Activated CD4-positive, alpha-beta T cell treated with anti-CD3 and anti-CD28 coated beads, Interleukin-2, amount 50 U/mL, for 48 hours (primary cell): ENCODE measurements at regions not wholly inside any gene's neighbourhood (a gene's known extent, or its start where the extent isn't known, plus 50 kb on each side); places are given as distances from the start of the nearest gene placed in this dataset.

Source experiments
- DNase-seq, 2 experiments: peaks; one replicate each; pipeline ENCODE4 v3.0.0-alpha.2; 2020

DNA sequence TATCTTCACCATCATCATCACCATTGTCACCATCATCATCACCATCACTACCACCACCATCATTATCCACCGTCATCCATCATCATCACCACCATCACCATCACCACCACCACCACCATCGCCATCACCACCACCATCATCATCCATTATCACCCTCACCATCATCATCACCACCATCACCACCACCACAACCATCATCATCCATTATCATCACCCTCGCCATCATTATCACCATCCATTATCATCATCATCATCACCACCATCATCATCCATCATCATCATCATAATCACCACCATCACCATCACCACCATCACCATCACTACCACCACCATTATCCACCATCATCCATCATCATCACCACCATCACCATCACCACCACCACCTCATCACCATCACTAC, 95.6 kb downstream of the C16orf95 start:
- DNase-seq: no peak

DNA sequence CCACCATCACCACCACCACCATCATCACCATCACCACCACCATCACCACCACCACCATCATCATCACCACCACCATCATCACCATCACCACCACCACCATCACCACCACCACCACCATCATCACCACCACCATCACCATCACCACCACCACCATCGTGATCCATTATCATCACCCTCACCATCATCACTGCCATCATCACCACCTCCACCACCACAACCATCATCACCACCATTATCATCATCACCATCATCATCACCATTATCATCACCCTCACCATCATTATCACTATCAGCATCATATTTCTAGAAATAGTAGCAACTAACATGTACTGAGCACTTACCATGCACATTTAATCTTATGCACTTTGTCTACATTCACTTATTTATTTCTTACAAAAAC, 94.9 kb downstream of the C16orf95 start:
- no peak for DNase-seq

DNA sequence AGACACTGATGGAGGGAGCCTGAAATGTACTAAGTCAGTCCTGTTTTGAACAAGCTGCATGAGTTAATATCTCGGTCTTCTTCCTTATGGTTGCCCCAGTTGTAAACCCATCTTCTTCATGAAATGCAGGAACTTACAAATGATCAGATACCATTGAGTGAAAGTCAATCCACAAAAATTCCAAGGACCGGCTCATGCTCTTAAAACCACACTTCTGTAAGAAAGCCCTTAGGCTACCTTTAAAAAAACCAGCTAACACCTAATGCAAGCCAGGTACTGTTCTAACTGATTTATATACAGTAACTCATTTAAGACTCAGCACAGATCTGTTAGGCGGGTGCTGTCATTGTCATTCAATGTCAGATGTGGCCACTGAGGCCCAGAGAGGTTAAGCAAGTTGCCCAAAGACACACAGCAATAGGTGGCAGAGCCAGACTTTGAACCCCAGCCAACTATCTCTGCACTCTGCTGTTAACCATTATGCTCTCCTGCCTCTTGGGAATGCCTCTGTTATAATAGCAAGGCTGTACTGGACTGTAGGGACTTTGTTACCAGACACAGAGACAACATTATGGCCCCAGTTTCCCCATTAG, 93.4 kb downstream of the C16orf95 start:
- no peak for DNase-seq

DNA sequence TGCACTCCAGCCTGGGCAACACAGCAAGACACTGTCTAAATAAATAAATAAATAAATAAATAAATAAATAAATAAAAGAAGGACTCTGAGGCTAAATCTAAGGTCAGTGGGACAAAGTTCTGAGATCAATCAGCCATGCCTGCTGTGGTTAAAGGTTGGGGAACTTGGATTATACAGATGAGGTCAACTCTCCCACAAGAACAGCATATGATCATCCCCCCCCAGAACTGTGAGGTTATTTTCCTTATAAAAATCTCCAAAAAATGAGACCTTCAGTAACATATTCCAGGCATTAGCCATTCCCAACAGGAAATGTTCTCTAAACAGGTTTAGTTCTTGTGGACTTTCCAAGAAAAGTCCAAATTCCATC, 90.3 kb downstream of the C16orf95 start:
- DNase-seq: no peak

DNA sequence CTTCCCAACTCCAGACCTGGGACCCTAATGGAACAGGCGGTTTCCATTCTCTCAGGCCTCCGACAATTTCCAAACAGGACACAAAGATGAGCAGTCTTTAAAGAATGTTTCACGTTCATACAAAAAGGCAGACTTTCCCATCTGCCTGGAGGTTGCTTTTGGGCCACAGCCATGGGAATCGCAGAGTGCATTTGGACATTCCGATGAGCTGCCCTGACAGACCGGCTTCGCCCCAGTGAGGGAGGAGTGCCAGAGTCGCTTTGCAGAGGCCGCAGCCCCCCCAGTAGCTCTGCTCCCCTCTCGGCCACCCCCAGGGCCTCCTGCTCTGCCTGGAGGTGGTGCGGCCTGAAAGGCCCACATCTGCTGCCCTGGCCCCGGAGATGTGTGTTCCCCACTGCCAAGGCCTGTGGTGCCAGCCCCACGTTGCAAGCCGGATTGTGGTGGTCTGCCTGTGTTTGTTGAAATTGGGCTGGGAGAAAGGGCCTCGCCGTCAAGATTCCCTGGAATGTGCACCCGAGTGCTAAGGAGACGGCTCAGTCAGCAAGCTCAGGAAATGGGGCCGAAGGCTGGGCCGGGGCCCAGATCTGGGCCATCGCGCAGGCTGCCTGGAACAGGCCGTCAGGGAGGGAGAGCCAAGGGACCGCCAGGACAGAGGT, 89.8 kb downstream of the C16orf95 start:
- no peak for DNase-seq

DNA sequence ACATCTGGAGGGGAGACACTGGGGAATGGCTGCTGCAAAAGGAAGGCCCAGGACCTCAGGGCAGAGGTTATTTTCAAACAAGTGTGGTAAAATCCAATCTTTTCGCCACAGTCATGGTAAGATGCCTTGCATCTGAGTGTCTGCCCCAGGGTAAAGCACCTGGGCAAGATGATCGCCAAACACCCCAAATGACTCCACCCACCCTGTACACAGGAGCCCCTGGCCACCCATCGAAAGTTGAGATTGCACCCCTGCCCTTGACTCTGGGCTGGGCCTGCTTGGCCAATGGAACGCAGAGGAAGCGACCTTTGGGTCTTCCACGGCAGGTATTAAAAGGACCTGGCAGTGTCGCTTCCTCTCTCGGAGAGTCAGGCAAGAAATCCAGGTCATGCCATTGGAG, 88.8 kb downstream of the C16orf95 start:
- DNase-seq: no peak

DNA sequence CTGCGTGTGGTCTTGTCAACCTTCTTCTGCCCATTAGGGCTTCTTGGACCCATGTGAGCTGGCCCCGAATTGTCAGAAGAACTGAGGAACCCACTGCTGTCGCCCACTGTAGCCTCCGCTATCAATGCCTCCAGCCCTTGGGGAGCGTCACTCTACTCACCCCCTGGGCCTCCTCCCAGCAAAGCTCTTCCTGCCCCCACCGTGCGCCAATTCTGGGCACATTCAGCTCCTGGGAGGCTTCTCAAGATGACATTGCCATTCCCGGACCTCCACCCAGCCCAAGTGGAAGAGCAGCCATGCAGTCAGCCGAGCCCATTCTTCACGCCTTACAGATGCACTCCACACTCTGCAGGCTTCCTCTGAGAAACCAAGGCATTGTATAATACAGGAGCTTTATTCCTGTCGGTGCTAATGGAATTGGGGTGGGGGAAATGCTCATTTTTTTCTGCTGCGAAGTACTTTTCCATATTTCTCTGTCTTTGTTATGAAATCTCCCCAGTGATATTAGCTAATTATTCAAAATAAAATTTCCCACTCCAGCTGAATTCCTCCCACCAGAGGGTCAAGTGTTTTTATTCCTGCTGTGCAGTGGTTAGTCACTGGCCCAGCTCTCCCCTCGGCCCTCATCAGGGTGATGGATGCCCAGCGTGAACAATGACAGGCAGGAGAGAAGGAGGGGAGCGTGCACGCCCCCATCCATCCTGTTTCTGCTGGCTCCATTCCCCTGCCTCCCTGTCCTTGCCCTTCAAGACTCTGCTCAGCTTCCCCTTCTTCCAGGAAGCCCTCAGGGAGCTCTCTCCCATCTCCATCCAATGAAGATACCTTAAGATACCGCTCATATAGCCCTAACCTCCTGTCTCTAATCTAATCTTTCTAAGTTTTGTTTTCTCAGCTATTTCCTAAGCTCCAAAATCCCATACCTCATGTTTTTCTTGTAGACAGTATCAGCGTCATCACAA, 87.7 kb downstream of the C16orf95 start:
- DNase-seq: no peak

DNA sequence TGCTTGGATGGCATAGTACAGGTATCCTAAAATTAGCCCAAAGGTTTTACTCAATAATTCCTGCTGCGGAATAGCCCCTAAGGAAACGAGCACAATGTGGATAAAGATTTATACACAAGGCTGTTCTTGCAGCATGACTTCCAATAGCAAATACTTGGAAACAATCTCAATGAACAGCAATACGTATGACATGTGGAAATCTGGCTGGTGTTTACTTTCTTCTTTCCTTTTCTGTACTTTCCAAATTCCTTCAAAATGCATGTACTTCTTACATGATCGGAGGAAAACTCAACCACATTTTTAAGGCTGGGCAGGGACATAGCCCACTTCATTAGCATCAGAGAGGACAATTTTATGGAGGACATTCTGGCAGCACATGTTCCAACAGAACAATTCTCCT, 86.6 kb downstream of the C16orf95 start:
- DNase-seq: no peak

DNA sequence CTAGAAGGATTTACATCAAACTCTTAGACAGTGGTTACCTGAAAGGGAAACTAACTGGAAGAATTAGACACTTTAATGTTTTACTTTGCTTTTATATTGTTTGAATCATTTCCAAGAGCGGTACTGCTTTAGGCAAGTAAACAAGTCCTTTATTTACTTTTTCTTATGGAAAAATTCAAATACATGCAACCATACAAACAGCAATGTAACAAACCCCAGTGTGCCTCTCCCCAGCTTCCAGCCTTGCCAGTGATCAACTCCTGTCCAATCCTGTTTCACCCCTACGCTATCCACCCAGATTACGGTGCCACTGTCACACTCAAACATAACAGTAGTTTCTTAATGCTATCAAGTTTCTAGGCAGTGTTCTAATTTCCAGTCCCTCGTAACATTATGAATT, 85.9 kb downstream of the C16orf95 start:
- DNase-seq: no peak

DNA sequence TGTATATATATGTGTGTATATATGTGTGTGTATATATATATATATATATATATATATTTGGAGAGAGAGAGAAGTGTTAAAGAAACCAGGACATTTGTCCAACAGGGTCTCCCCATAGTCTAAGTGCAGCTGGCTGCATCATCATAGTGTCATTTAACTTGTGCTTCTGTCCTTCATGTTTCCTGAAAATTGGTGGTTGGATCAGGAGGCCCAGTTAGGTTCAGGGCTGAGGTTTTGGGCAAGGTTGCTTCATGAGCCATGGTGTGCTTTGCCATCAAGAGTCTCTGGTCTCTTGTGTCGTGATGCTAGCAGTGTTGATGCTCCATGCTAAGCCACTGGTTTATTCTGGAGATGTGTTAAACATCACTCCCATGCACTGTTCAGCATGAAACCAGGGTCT, 85.3 kb downstream of the C16orf95 start:
- DNase-seq: no peak

DNA sequence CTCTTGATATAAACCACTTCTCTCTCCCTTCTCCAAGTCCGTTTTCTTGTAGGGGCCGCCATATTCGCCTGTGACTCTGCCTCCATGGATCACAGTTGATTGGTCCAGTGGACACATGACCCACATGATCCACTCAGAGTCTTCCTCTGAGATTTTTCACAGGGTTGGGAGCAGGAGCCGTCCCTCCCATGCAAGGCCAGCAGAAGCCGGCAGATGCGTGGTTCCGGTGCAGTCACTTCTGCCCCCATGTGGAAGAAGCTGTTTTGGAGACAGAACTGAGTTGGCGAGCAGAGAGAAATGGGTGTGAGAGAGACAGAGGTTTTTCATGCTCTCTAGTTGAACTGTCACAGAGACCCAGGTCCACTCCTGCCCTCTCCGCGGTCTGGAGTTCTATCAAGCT, 83.3 kb downstream of the C16orf95 start:
- no peak for DNase-seq

DNA sequence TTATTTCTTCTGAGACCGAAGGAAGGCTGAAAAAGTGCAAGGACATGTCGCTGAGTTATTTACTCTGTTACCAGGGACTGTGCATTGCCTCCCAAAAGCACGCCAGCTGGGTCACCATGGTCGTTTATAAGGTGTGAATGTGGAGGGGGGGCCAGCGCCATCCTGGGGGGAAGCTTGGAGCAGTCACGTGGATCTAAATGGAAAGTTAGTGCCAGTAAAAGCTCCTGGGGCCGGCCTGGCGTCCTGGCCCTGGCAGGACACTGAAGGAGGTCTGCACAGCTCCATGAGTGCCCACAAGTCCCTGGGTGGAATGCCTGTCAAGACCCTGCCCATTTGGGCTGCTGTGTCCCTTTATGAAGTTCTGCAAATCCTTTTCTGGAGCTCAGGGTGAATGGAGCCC, 82.6 kb downstream of the C16orf95 start:
- no peak for DNase-seq

DNA sequence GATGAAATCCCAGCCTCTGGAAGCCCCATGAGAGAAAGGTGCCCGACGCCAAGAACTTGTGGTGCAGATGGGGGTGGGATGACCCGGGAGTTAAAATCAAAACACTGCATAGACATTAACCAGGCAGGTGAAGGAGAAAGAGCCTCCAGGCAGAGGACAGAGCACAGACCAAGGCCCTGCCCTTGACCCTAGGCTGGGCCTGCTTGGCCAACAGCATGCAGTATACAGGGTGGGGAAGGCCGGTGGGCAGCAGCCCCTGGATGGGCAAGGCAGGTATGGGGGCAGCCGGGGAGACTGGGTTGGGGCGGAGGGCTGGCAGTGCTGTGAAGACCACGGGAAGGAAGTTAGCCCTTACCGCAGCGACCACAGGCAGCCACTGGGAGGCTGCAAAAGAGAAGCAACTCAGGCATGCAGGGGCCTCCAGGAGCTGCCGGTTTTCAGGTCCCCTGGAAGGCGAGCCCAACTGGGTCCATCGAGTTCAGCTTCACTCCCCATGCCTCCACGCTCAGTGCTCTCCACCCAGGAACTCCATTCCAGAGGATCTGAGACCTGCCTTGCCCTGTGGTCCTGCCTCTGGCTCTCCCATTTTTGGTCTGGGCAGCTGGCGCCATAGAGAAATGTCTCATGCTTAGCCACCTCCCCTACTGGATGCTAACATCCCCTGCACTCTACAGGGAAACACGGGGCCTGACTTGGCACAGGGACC, 81.2 kb downstream of the C16orf95 start:
- DNase-seq: no peak

DNA sequence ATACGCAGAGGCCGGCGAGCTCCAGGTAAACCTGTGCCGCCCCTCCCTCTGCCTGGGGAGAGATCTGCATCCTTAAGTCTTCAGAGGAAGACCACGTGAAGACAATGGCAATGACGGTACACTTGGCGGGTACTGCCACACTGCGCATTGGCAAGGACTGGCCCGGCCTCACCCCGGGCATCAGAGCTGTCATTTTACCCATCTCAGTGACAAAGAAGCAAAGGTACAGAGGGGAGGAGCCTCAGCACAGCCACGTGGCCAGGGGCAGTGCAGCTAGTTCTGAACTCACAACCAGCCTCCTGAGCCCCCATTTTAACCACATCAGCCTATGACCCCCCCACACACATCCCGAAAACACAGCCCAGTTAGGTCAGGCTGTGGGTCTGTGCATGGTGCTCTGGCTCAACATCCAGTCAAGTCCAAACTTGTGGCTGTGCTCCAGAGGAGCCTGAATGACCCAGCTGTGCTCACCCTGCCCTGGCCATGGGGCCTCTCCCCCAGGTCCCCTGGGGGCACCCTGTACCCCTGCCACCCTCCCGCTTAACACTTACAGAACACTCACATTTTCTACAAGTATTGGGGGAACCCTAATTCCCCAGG, 80.6 kb downstream of the C16orf95 start:
- no peak for DNase-seq

DNA sequence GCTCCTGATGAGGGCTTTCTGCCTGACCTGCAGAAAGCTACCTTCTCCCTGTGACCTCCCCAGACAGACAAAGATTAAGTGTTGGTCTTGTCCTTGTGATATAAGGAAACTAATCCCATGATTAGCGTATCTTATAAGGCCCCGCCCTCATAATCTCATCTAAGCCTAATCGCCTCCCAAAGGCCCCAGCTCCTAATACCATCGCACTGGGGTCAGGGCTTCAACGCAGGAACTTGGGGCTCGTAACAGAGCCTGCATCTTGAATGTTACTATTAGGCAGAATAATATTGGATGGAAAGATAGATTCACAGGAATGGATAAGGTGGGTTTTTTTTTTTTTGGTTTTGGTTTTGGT, 78.9 kb downstream of the C16orf95 start:
- DNase-seq: no peak

DNA sequence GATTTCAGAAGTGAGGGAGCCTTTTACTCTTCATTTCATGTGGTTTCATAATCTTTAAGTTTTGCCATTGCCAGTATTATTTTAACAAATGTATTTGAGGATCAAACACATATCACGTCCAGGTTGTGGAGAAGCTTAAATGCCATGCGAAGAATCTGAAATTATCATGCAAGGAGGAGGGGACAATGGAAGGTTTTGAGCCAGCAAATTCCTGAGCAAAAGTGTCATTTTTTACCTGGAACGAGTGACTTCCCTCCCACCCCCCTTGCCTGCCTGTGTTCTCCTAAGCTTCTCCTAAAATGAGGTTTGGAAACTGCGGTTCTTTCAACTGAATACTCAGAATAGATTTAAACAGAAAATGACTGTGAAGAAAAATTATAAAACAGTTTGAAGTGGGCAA, 77.6 kb downstream of the C16orf95 start:
- DNase-seq: no peak

DNA sequence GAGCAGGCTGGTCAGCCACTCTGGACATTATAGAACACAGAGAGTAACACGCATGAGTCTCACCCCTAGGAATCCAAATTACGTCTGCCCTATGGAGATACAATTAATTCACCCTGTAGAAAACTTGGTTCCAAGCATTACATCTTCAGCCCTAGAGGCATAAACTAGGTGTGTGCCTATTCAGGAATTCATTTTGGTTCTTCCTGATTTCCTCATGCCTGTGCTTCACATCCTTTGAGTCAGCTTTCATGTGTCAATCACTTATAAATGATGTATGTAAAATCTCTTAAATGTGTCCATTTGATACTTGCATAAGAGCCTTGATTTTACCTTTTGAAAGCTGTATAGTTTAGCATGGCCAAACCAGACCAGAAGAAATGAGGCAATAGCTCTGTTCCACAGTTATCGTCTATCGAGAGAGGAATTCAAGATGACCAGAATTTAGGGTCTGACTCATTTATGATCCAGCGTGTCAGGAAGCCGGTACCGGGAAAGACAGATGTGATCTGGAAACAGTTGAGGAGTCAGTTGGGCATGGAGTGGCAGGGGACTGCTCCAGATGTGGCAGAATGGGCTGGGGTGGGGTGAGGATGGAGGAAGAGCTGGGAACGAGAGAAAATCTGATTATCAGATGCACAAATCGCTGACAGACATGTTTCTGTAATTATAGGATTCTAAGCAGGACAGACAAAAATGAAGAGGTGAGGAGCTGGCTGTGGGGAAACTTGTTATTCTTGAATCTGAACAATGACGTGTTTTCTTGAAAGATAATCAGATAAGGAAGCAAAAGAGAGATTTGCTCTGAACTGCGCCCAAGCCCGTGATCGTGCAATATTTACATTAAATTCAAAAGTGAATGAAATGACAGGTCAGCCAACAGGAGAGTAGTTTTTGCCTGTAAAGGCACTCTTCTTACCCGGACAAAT, 76.7 kb downstream of the C16orf95 start:
- DNase-seq: no peak

DNA sequence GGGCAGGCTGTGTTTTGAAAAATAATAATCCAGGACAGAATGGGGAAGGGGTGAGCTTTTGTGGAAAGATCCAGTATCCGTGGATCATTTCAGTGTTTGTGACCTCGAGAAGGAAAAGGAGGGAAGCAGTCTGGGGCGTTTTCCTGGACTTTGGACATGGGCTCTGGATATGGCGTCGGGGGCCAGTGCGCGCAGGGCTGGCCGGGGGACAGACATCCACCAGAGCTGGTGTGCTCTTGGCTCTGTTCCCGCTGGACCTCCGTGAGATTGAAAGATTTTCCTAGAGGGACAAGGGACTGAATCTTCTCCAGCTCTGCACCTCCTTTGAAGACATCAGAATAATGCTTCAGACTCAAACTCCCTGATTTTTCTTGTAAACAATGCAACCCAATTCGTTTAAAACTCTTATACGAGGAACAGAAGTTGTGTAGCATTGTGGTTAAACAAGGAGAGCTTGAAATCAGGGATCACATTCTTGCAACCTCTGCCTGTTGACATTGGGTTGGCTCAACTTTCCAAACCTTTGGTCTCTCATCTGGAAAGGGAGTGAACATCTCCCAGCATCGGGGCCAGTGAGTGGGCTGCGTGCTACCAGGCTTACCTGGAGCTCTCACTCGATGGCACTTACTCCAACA, 75.9 kb downstream of the C16orf95 start:
- DNase-seq: no peak

DNA sequence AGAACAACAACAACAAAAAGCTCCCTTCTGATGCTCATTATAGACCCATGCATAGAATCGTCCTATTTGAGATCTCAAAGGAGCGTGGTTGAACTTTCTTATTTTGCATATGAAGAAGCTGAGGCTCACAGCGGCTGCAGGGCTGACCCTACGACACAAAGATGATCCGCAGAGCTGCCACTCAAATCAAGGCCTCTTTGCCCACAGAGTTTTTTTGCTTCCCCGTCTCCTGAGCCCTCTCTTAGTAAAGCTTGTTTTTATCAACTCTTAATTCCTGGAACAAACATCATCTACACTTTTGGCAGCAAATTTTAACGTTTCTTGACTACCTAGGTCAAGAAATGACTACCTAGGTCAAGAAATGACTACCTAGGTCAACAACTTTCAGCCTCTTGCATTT, 73.7 kb downstream of the C16orf95 start:
- DNase-seq: no peak

DNA sequence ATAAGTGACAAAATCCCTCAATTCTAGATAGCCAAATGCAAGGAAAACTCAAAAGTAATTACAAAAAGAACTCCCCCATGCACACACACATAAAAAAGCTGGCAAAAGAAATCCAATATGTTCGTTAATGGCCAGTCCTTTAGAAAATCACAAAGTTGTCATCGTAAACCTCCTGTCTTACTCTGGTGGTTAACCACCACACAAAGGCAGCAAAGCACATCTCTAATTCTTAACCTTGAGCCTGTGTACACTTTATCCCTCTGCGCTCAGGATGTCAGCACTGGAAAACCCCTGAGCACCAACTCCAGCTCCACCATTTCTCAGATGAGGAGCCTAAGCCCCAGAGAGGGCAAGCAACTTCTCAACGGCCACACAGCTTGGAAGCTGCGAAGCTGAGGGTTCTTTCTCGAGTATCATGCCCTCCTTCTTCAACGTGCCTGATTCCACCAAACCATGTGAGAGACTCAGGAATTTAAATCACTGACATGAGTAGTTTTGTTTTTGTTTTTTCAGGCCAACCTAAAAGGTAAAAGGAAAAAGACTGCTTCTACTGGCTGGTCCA, 72.5 kb downstream of the C16orf95 start:
- no peak for DNase-seq

DNA sequence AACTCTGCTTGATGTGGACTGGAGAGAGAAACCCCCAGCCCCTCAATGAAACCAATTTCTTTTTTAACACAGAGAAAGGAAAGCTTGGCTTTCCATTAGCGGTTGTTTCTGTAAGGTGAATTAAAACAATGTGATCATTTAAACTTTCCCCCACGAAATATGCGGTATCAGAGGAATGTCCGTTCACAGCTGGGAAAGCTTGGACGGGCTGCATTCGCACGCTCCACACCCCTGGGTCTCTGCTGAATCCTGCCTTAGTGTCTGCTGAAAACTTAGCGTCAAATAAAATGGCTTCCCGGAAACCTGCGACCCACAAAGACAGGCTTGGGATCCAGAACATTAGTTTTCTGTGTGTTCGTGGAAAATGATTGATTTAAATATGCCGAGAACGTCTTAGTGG, 71.7 kb downstream of the C16orf95 start:
- no peak for DNase-seq
